WTC11 (cell line): ENCODE measurements at regions not wholly inside any gene's neighbourhood (a gene's known extent, or its start where the extent isn't known, plus 50 kb on each side); places are given as distances from the start of the nearest gene placed in this dataset.

Experiments used
- CTCF ChIP-seq: fragments of 200-600 bp; IDR thresholded peaks from 2 replicates; pipeline ENCODE4 v1.8.0; 2022; ENCODE audit warnings: antibody characterized with exemption
- ESRRA ChIP-seq: sonication (generic); formaldehyde crosslinking; IDR thresholded peaks from 2 replicates; pipeline ENCODE4 v1.8.1; 2022; ENCODE audit warnings: mild to moderate bottlenecking, missing genetic modification reagents, borderline replicate concordance
- FOXJ3 ChIP-seq: sonication (generic); formaldehyde crosslinking; IDR thresholded peaks from 2 replicates; pipeline ENCODE4 v1.9.0; 2021; ENCODE audit warnings: missing genetic modification reagents, mild to moderate bottlenecking, borderline replicate concordance
- MAX ChIP-seq: sonication (generic); formaldehyde crosslinking; IDR thresholded peaks from 2 replicates; pipeline ENCODE4 v1.8.0; 2022; ENCODE audit warnings: mild to moderate bottlenecking, missing genetic modification reagents
- NR1H2 ChIP-seq: sonication (generic); formaldehyde crosslinking; IDR thresholded peaks from 2 replicates; pipeline ENCODE4 v1.9.0; 2021; ENCODE audit warnings: mild to moderate bottlenecking, moderate library complexity, missing genetic modification reagents
- NR2C2 ChIP-seq: sonication (generic); formaldehyde crosslinking; IDR thresholded peaks from 2 replicates; pipeline ENCODE4 v1.8.0; 2022; ENCODE audit warnings: mild to moderate bottlenecking, missing genetic modification reagents
- TEAD4 ChIP-seq: sonication (generic); formaldehyde crosslinking; IDR thresholded peaks from 2 replicates; pipeline ENCODE4 v1.8.0; 2022; ENCODE audit warnings: mild to moderate bottlenecking, missing genetic modification reagents
- ZNF512 ChIP-seq: sonication (generic); formaldehyde crosslinking; IDR thresholded peaks from 2 replicates; pipeline ENCODE4 v1.8.1; 2022; ENCODE audit warnings: missing genetic modification reagents, borderline replicate concordance

- TF ChIP-seq CTCF (no peak), TEAD4 (CRISPR knock-in tag) (no peak), FOXJ3 (CRISPR knock-in tag) (no peak), ESRRA (CRISPR knock-in tag) (no peak), NR1H2 (CRISPR knock-in tag) (no peak), NR2C2 (CRISPR knock-in tag) (no peak), MAX (CRISPR knock-in tag) (no peak), ZNF512 (no peak)
These were observed 1625.7 kb upstream of the SLC10A2 start for GRCh38 chr13:104691767-104692467.
